NCI-H128 (cell line): ENCODE measurements at regions not wholly inside any gene's neighbourhood (a gene's known extent, or its start where the extent isn't known, plus 50 kb on each side); places are given as distances from the start of the nearest gene placed in this dataset.

Source experiments
- DNase-seq: peaks from one replicate; lab custom pipeline; 2025; ENCODE audit not compliant: unreplicated experiment; lab: John Stamatoyannopoulos, UW

DNA sequence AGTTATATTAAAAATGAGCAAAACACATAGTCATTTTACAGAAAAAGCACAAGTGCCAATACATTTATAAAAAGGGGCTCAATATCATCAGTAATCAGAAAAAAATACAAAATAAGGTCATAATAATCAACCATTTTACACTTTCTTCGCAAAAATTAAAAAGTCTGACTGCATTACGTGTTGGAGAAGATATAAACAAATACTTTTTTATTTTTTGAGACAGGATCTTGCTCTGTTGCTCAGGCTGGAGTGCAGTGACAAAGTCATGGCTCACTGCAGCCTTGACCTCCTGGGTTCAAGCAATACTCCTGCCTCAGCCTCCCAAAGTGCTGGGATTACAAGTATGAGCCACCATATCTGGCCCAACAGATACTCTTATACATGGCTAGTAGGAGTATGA is 181.5 kb upstream of the DIO3 start:
- no peak for DNase-seq

DNA sequence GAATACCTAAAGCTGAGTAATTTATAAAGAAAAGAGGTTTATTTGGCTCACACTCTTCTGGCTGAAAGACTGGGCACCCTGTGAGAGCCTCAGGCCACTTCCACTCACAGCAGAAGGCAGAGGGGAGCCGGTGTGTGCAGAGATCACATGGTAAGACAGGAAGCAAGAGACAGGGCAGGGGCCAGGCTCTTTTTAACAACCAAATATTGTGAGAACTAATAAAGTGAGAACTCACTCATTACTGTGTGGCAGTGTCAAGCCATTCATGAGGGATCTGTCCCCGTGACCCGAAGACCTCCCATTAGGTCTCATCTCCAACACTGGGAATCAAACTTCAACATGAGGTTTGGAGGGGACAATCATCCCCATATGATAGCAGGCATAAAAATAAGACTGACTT is 180.8 kb upstream of the DIO3 start:
- DNase-seq = no peak

DNA sequence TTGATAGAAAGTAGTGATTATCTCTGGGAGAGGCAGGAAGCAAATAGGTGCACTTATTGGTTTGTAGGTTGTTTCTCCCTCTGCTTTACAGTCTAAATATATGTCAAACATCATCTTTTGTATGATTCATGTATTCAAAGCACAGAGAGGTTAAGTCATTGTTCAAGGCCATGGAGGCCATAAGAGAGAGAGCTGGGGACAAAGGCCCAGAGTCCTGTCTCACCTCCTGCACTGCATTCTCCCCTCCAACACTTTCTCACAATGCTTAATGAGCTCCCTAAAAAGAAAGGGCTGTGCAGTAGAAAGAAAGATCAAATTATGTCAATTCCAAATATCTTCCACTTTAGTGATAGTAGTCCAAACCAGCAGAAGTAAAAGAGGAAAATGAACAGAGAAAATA is 180.4 kb upstream of the DIO3 start:
- no peak for DNase-seq

DNA sequence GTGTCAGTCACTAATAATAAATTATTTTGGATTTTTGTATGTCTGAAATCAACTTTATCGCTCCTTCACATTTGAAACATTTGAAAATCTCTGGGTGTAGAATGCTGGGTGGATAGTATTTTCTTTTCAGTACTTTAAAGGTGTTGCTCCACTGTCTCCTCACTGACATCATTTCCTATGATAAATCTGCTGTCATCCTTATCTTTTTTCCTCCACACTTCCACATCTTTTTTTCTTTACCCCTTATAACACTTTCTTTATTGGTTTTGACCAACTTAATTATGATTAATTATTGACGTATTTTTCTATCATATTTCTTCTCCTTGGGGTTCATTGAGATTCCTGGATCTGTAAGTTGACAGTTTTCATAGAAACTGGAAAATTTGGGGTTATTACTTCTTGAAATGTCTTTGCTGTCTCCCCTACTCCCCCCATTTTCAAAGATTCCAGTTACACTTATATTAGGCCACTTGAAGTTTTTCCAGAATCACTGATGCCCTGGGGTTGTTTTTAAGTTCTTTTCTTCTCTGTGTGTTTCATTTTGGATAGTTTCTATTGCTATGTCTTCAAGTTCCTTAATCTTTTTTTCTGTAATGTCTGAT is 177.5 kb upstream of the DIO3 start:
- no peak for DNase-seq

DNA sequence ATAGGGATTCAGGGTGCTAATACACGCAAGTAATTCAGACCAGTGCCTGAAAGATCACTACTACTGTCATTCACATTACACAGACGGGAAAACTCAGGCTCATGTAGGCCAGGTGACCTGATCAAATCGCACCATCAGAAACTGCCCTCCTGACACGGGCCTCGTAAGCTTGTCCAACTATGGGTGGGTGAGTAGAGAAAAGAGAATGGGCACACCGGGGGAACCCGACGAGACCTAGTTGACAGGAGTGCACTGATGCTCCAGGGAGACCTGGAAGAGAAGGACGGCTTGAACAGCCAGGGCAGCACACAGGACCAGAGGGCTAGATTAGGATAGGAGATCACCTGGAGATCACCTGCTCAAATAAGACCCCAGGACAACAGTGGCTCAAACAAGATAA is 166.9 kb upstream of the DIO3 start:
- DNase-seq = no peak

DNA sequence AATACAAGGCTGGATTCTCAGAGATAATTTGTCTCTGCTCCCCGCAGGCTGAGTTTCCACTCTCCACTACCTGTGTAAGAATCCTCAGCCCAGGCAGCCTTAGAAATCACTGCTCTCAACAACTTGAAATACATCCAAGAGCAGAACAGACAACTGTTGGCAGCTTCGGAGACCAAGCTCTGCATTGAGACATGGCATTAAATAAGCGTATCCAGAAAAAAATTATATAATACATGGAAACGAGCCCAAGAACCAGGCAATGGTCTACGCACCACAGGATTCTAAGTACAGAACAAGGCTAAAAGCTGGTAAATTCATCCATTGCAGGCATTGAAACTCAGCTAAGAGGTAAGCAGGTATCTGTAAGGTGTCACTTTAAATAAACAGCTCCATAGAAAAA is 165.5 kb upstream of the DIO3 start:
- DNase-seq = no peak

DNA sequence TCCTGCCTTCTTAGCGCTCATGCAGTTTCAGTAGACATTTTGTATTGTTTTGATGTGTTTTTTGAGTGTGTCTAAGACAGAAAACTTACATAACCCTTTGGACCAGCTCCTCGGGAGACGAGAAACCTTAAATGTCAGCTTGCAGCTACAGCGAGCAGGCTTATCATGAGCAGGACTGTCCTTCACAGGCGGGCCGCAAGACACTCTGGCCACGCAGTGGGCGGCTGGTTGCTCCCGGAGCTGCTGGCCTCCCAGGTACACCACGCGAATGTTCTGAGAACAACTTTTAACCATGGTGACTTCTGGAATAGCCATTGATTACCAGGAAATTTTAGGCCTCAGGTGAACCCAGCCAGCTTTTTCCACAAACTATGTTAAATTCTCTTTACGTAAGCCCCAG is 164.1 kb upstream of the DIO3 start:
- no peak for DNase-seq

DNA sequence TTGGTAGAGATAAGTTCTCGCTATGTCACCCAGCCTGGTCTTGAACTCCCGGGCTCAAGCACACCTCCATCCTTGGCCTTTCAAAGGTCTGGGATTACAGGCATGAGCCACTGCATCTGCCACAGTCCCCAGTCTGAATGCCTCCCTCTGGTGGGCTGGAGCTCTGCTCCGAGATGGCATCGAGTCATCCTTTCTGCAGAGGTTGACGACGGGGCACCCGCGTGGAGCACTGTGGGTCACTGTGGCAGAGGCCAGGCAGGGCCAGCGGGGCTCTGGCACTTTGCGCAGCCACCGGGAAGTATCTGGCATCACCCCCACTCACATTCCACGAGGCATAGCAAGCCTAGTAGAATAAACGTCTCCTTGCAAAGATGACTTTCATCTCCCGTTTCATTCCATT is 163.3 kb upstream of the DIO3 start:
- no peak for DNase-seq

DNA sequence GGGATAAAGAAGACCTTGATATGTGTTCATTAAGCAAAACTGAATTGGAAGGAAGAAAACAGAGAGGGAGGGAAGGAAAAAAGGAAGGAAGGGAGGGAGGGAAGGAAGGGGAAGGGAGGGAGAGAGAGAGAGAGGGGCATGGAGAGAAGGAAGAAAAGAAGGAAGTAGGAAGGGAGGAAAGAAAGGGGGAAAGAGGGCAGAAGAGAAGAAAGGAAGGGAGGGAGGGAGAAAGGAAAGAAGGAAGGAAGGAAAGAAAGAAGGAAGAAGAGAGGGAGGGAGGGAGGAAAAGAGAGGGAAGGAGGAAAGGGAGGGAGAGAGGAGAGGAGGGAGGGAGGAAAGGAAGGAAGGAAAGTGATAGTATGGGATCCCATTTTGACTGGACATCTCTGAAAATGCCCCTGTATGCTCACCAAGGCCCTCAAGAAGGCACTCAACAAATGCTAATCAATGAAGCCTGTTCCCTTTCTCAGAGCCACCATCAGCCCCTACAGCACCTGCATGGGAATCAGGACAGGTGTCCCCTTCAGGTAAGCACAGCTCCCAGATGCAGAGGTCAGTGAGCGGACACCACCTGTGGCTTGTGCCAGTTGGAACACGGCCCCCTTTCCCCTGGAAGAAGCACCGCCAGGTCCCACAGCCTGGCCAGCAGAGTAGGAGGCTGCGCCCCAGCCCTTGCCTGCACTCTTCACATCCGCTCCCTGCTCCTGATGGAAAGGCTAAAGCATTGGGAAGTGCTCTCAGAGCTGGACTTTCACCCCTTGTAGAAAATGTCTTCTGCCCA is 161.4 kb upstream of the DIO3 start:
- DNase-seq = no peak

DNA sequence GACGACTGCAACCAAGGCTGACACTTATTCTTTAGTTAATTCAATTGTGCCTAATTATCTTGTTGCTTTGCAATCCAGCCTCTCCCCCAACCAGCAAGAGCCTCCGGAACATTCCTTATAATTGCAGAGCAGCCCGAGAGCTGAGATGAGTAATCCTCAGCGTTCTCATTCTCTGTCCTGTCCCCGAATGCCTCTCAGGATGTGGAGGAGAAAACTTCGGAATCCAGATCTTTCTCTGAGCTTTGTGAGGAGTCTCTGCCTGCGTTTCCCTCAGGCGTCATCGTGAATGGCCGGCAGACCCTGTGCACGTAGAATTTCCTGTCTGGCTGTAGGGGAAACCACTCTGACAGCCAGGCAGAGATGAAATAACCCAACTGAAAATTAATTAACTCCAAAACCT is 160.5 kb upstream of the DIO3 start:
- DNase-seq = no peak

DNA sequence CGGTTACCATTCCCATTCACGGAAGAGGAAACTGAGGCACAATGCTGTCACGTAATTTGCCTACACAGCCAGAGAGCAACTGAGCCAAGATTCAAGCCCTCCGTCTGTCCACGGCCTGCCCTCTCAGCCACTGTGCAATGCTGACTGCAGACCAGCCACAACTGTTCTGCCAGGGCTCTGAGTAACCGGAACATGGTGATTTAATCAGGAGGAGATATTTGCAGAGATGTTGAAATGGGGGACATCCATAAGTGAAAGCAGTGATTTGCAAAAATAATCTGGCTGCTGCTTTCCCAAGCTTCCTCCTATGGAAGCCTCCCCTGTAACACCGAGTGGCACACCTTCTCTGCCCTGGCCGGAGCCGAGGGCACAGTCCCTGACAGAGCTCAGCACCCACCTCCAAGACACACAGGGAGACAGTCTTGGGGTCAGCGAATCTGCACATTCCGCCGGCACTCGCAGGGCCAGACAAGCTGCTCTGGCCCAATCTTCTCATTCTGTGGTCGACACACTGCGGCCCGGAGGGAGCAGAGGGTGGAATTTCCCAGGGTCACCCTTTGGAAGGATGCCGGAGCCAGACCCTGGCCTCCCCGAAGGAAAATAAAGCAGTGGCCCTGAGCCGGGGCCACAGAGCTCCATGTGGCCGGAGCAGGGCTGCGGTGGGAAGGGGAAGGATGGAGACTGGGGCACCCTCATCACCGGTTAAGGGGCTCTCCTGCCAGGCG is 158.2 kb upstream of the DIO3 start:
- DNase-seq = no peak

DNA sequence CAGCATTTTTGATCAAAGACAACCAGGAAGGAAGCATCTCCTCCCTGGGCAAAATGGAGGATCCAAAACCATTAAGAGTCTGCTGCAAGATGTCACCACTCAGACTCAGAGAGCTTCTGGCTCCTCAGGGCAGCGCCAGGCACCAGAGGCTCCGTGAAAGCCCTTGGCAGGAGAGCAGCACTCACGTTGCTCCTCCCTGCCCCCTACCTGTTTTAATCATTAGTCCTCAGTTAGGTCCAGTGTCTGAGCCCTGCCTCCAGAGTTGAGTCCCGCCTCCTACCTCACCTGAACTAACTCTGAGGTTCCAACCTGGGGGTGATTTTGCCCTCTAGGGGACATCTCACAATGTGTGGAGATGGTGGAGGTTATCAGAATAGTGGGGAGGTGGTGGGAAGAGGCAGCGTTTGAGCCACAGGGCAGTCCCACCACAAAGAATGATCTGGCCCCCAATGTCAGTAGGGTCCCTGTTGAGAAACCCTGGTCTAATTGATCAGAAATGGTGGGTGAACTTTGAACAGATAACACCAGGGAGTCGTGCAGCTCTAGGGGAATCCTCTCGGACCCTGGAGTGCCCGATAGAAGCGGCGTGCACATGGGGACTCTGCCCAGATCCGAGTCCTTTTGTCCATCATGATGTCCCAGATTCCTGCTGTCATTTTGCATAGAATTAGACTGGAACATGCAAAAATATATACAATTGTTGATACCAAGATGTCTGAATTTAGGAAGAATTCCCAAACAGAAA is 156.7 kb upstream of the DIO3 start:
- no peak for DNase-seq

DNA sequence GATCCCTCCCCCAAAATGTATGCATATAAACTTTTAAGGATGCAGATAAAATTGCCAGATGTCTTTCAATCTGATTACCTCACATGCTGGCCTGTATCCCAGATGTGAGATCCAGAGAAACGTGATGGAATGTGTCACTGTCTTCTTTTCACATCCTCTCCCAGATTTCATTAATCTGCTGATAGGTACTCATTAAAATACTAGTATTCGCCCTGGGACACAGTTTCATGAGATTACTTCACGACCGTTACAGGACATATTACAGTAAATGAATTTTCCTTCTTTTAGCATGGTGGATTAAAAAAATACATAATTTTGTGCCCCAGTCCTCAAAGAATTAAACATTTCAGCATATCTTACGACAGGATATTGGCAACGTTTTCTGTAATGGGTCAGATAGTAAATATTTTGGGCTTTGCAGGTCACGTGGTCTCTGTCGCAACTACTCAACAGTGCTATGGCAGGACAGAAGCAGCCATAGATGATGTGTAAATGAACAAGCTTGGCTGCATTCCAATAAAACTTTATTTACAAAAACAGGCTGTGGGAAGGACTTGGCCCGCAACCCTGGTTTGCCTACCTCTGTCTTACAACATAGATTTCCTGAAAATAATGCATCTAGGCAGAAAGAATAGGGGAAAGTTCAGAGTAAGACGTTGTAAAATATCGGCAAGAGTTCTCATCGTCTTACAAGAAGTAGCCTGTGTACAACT is 156.0 kb upstream of the DIO3 start:
- DNase-seq = no peak

DNA sequence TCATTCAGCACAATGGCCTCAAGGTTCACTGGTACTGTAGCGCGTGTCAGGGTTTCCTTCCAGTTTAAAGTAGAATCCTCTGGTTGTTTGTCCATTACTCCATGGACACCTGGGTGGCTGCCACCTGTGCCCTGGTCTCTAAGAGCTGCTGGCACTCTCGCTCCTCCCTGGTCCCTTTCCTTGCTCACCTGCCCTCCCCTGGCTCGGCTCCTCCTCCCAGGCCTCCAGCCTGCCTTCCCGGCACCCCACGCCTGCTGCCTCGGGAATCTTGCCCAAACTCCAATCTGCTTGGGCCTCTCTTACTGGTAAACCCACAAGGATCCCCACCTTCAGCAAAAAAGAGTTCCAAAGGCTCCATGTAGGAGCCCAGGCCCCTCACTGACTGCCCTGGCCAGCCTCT is 154.4 kb upstream of the DIO3 start:
- DNase-seq = no peak

DNA sequence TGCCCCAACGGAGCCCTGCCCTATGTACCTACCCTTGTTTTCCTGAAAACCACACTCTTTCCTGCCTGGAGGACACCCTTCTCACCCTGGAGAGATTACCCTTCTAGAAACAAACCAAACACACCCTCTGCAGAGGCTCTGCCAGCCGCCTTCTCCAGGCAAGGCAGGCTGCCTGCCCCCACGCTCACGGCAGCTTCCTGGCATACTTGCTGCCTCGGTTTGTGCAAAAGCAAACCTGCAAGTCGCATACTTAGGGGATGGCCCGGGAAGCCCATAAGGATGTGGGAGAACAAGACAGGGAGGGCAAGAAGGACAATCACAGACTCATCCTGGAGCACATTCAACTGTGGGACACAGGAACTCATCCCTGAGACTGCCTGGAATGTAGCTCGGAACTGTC is 154.0 kb upstream of the DIO3 start:
- DNase-seq = no peak

DNA sequence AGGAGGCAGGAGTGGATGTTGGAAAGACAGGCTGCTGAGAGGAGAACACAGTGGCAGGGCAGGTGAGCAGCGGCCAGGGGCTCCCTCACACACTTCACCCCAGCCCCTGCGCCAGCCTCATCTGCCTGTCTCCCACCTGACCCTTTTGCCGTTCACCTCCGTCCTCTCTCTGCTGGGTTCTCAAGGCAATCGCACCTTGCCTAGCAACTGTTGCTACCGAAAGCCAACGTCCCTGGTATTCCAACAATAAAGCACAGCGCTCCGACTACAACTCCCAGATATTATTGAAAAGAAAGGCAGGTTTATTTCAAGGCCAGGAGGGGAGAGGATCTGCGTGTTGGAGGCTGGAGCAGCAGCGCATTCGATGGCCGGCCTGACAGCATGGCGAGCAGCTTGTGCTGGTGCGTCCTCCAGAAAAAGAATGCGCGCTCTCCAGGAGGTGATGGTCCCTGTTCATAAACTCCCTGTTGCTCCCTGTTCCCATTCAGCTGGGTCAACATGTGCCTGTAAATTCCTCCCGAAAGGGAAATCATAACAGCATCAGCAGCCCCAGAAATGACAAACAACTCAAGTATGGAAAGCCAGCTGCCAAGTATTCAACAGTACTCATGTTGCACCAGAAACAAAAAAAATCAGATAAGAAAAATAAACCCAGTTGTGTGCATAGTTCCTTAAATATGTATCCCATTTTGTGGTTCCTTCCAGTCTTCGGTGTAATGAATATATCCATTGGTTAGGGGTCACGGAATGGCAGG is 153.0 kb upstream of the DIO3 start:
- DNase-seq = peak; percentile 10

DNA sequence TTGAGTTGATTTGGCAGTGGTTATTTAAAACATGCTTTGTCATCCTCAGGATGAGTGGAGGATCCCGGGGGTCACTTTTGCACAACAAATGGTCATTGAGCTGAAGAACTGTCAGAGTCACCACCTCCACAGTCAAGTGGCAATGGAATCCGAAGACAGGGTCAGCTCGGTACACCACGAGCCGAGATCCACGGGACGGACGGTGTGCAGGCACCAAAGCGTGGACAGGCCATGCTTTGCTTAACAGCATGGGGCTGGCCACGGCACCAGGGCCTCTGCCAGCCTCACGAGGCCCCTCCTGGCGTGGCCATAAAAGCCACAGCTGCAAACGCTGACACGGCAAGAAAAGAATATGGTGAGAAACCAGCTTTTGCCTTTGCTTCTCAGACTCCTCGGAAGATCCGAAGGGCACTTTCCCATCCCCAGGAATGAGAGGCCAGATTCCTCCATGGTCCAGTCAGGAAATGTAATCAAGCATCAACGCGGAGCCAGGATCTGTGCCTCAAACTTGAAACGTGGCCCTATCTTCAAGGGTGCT is 152.2 kb upstream of the DIO3 start:
- no peak for DNase-seq

DNA sequence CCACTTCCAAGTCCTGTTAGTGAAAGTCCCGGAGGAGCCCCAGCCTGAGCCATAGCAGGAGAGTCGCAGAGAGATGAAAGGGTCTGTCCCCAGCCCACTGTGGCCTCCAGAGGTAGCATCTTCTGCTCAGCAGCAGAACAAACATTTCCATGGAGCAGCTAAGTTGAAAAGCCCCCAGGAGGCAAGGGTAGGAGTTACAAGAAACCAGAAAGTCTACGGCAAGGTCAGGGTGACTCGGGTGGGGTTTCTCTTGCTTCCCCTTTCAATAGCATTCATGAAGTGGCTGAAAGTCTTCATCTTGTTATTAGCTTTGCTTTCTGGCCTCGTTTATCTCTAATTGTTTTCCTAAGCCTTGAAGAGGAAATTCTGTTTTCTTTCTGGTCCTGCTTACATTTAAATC is 151.2 kb upstream of the DIO3 start:
- DNase-seq = no peak

DNA sequence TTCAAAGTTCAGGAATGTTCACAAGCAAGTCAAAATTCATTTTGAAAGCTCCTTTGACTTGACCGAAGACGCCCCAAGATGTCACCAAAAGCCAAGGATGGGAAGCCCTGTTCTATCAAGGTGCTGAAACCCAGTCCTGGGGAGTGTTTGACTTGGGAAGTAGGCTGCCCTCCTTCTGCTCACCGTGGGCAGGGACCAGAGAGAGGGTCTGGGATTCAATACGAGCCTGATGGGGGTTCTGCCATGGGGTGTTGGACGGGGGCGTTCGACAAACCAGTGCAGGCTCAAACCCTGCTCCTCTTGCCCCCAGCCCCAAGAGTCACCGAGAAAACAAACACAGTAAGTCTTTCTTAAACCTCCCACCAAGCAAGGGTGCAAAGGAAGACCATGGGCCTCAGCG is 150.1 kb upstream of the DIO3 start:
- DNase-seq = no peak

DNA sequence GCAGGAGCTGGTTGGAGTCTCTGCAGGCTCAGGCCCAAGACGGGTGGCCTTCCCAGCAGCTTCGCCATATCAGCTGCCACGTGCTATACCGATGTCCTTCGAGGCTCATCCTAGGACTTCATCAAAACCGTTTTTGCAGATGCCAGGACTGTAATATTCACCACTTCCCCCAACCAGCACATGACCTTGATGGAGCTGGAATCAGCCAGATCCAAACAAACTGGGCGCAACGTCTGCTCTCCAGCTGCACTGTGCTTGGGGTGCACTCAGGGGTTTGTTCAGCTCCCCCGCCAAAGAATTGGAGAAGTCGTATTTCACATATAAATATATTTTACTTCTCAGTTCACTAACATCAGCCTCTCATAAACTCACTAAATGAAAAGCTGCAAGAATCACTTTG is 149.5 kb upstream of the DIO3 start:
- no peak for DNase-seq
